A172 (cell line): ENCODE measurements at regions not wholly inside any gene's neighbourhood (a gene's known extent, or its start where the extent isn't known, plus 50 kb on each side); places are given as distances from the start of the nearest gene placed in this dataset.

ENCODE experiments used
- DNase-seq: peaks from one replicate; pipeline ENCODE4 v3.0.0-alpha.2; 2015; ENCODE audit warnings: low spot score

- no peak for DNase-seq
Measured at GRCh38 chr20:43306837-43307236, 117.1 kb upstream of the PTPRT start.

DNA sequence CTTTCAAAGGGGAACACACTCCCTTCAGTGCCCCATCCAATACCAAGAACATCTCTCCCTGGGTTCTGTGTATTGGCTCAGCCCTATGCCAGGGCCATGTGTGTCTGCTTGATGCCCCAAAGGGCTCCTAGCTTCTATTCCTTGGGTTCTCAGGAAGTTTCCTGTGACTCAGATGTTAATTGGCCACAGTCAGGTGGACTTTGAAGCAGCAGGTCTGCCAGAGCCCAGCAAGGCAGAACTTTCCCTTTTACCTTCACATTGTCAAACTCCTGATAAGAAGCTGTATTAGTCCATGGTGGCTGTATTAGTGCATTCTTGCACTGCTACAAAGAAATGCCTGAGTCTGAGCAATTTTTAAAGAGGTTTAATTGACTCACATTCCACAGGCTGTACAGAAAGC is 116.0 kb upstream of the PTPRT start:
- no peak for DNase-seq

DNA sequence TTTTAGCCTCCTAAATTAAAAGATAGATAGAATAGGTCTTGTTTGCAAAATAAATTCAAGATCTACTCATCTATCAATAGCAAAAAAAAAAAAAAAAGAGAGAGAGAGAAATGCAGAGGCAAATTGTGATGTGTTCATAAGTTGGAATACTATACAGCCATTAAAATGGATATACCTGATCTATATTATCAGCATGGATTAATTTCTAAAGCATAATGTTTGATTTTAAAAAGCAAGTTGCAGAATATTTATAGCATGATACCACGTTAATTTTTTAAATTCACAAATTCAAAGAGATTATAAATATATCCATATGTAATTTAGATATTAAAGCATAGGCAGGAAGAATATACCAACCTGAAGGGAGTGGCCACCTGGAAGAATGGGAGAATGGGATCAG is 114.9 kb upstream of the PTPRT start:
- DNase-seq, result no peak

- DNase-seq, result no peak
Measured at GRCh38 chr20:43302936-43303335, 113.2 kb upstream of the PTPRT start.

GRCh38 chr20:43300901-43301300 is 111.2 kb upstream of the PTPRT start:
- no peak for DNase-seq

- no peak for DNase-seq
Measured at GRCh38 chr20:43295781-43296180, 106.1 kb upstream of the PTPRT start.

DNA sequence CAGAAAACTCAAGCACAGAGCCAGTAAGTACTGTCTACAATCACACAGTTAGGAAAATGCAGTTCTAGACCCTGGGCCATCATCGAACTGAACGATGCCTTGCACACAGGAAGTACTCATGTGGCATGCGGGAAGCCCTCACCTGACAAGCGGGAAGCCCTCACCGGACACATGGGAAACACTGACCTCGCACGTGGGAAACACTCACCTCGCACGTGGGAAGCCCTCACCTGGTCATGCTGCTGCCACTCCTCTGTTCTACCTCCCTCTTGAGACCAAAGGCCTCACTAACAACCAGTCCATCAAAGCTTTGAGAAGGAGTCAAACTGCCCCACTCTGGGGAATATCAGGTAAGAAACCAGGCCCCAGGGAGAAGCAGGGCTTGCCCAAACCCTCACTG is 105.6 kb upstream of the PTPRT start:
- no peak for DNase-seq

GRCh38 chr20:43294031-43294430 is 104.3 kb upstream of the PTPRT start:
- DNase-seq, result no peak

DNA sequence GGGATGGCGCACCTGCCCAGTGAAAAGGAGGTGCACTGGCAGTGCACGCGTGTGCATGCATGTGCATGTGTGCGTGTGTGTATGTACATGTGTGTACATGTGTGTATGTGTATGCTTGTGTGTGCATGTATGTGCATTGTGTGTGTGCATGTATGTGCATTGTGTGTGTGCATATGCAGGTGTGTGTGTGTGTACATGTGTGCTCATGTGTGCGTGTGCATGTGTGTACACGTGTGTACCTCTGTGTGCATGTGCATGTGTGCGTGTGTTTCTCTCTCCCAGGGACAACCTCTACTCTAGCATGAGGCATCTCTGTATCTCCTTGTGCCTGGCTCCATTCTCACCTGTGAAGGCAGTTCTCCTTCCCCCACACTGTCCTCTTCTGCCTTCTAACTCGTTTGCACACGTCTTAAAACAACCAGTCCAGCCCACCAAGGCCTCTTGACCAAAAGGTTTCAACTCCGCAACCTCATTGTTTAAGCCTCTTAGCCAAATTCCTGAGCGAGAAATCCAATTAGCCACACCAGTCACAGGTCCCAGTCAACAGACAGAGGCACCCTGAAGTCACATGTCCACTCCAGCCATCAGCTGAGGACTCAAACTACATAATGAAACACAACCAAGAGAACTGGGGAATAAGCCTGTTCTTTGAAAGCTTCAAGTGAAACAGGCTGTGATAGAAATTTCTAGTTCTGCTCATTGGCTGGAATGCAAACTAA is 103.5 kb upstream of the PTPRT start:
- no peak for DNase-seq

- no peak for DNase-seq
Measured at GRCh38 chr20:43292222-43292621, 102.5 kb upstream of the PTPRT start.

- DNase-seq, result no peak
Measured at GRCh38 chr20:43287637-43288036, 97.9 kb upstream of the PTPRT start.

- DNase-seq, result no peak
Measured at GRCh38 chr20:43285170-43285569, 95.5 kb upstream of the PTPRT start.

GRCh38 chr20:43284486-43284885 is 94.8 kb upstream of the PTPRT start:
- no peak for DNase-seq

DNA sequence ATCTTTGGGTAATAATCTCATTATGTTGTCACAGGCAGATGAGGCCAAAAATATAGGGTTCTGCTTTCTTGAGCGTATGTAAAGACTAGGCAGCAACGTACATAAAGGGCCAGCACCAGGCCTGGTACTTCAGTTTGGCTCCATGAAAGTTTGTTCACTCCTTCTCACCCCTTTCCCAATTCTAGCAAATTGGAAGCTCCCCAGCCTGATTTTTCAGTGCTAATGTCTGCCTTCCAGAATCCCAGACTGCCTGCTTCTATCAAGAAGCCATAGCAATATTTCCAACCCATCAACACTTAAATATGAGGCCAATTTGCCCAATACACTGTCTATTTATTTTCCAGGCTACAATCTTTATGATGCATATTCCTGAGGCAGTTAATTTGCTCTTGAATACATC is 93.4 kb upstream of the PTPRT start:
- DNase-seq, result no peak

DNA sequence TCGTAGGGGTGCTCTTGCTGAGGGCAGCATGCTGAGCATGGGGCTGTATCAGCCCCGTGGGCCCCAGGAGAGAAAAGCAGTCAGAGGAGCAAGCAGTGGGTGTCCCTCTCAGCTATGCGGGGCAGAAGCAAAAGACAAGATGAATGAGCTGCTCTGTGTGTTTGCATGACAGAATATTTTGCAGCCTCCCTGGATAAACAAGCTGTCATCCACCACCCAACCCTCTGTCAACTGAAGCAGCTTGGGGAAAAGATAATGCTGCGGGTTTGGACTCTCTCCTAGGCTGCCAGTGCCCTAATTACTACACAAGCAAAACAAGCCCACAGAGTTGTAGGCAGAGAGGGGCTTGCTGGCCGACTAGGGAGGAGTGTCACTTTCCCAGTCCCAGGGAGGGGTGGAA is 82.3 kb upstream of the PTPRT start:
- DNase-seq, result no peak

GRCh38 chr20:43265449-43265848 is 75.7 kb upstream of the PTPRT start:
- DNase-seq, result no peak

DNA sequence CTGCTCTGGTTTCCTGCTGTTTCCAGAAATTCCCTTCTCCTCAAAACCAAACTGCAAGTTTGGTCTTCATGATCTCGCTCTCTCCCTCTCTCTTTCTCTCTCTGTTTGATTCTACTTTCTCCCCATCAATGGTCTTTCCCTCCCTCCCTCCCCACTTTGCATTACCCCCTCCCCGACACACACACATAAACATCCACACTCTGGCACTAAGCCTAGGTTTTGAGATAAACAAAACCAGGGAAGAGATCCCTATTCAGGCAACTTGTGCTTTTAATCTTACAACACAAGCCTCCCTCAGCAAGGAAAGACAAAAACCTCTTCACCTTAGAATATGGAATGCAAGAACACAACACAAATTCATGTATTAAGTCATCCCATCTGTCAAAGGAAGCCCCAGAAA is 73.5 kb upstream of the PTPRT start:
- DNase-seq, result no peak

DNA sequence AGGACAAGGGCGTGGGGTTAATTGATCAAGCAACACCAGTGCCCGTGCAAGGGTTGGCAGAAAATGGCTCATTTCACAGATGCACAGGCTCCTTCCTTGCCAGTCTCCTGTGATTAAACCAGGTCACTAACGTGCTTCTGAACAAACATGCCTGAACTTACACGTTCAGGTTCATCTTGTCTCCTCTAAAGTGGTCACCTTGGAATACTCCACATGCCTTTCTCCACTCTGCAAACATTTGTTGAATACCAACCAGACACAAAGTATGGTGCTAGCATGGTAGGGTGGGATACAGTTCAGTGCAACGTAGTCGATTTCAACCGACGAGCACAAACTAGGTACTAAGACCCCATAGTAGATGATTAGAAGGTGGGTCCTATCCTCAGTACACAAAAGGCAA is 72.6 kb upstream of the PTPRT start:
- DNase-seq, result no peak

DNA sequence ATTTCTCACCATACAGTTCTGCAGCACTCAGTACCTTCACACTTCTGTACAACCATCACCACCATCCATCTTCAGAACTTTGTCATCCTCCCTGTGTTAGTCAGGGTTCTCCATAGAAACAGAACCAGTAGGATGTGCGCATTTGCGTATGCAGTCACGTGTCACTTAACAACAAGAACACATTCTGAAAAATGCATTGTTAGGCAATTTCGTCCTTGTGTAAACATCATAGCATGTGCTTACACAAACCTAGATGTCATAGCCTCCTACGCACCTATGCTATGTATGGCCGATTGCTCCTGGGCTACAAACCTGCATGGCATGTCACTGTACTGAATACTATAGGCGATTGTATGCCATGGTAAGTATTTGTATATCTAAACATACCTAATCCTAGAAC is 66.2 kb upstream of the PTPRT start:
- DNase-seq, result no peak

- DNase-seq, result no peak
Measured at GRCh38 chr20:43252761-43253160, 63.1 kb upstream of the PTPRT start.

DNA sequence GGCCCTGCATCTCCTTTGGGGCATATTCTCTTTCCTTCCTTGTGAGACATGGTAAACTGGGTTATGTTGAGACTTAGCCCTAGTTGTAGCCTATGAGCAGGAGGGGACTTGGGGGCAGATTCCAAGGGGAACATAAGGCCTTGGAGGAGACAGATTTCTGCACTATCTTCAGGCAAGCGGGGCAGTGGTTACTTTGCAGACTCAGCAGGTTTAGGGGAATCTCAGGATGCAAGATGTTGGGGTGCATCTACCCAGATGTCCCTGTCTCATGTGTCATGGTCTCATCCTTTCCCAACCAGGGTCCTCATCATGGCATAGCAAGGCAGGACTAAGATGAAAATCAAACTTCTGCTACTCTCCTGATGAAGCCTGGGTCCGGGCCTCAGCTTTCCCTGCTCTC is 58.6 kb upstream of the PTPRT start:
- DNase-seq, result no peak

DNA sequence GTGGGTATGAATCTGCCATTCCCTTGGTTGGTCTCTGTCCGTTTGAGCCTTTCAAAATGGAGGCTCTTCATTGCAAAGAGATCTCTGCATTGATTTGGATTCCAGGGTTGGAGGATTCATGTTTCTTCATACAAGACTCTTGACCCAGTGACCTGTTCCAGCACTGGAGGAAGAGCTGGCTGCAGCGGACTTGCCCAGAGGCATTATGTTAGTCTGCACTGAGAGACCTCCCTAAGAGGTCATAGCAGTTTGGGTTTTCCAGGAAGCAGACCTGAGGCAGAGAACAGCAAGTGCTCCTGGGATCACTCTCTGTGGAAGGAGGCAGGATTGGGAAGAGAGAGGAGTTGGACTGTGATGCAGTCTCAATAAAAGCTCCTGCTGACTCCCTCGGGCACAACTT is 57.7 kb upstream of the PTPRT start:
- no peak for DNase-seq

DNA sequence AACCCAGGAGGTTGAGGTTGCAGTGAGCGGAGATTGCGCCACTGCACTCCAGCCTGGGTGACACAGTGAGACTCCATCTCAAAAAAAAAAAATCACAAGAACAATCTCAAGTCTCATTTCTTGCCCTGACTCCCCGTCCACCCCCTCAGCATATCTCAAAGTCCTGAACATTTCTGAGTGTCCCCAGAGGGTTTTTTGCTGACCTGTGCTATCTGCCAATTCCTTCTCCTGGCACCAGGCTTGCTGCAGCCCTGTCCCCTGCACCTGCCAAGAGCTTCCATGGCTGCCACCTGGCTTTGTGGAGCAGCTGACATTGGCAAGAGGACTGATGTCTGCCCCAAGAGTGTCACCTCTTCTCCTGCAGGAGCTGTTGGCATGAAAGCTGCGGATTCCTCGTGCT is 54.9 kb upstream of the PTPRT start:
- DNase-seq, result no peak

GRCh38 chr20:43243672-43244269 is 54.1 kb upstream of the PTPRT start:
- no peak for DNase-seq
